GM23248 (cell line): ENCODE measurements at regions not wholly inside any gene's neighbourhood (a gene's known extent, or its start where the extent isn't known, plus 50 kb on each side); places are given as distances from the start of the nearest gene placed in this dataset.
A peak's percentile ranks its signal among the peaks of the same experiment; 100 is the strongest.
"Not testable (repeated sequence)": the region's sequence is repeated elsewhere in the genome, so short reads cannot be mapped to it uniquely, and the experiment has no call there.

Experiments
- DNase-seq: peaks from one replicate; pipeline ENCODE4 v3.0.0-alpha.2; 2015
- H2AFZ ChIP-seq: fragments of 200-600 bp; sonication (generic); 2 replicates; pipeline ENCODE4 v1.6.1; 2016; ENCODE audit warnings: antibody characterized with exemption
- H3F3A ChIP-seq: fragments of 200-600 bp; sonication (generic); 2 replicates; pipeline ENCODE4 v1.6.1; 2016; ENCODE audit warnings: mild to moderate bottlenecking, antibody characterized with exemption, mixed run types; ENCODE audit not compliant: insufficient read depth
- H3K27ac ChIP-seq: fragments of 200-600 bp; sonication (generic); 2 replicates; pipeline ENCODE4 v1.5.1; 2016; ENCODE audit warnings: mild to moderate bottlenecking
- H3K27me3 ChIP-seq: fragments of 200-600 bp; sonication (generic); replicated peaks from 2 replicates; pipeline ENCODE4 v1.6.1; 2016; ENCODE audit warnings: mild to moderate bottlenecking; ENCODE audit not compliant: insufficient read depth
- H3K36me3 ChIP-seq: fragments of 200-600 bp; sonication (generic); 2 replicates; pipeline ENCODE4 v1.6.1; 2016; ENCODE audit warnings: low read depth, mild to moderate bottlenecking
- H3K4me1 ChIP-seq: fragments of 200-600 bp; sonication (generic); 2 replicates; pipeline ENCODE4 v1.6.1; 2016; ENCODE audit warnings: mild to moderate bottlenecking; ENCODE audit not compliant: insufficient read depth
- H3K4me2 ChIP-seq: fragments of 200-600 bp; sonication (generic); one replicate; pipeline ENCODE4 v1.6.1; 2016; ENCODE audit warnings: mild to moderate bottlenecking; ENCODE audit not compliant: unreplicated experiment
- H3K4me3 ChIP-seq: fragments of 200-600 bp; sonication (generic); 2 replicates; pipeline ENCODE4 v1.5.1; 2016; ENCODE audit warnings: mild to moderate bottlenecking
- H3K79me2 ChIP-seq: fragments of 200-600 bp; sonication (generic); 2 replicates; pipeline ENCODE4 v1.6.1; 2016; ENCODE audit warnings: mild to moderate bottlenecking; ENCODE audit not compliant: insufficient read depth
- H3K9ac ChIP-seq: fragments of 200-600 bp; sonication (generic); 2 replicates; pipeline ENCODE4 v1.6.1; 2016; ENCODE audit warnings: mild to moderate bottlenecking
- H3K9me2 ChIP-seq: fragments of 200-600 bp; sonication (generic); 2 replicates; pipeline ENCODE4 v1.6.1; 2016; ENCODE audit warnings: mixed run types, mild to moderate bottlenecking, moderate library complexity; ENCODE audit not compliant: insufficient read depth
- H3K9me3 ChIP-seq: fragments of 200-600 bp; sonication (generic); one replicate; pipeline ENCODE4 v1.6.1; 2017; ENCODE audit warnings: low read depth
- H4K20me1 ChIP-seq: fragments of 200-600 bp; sonication (generic); 2 replicates; pipeline ENCODE4 v1.6.0; 2016; ENCODE audit not compliant: insufficient read depth
- EZH2 ChIP-seq: fragments of 200-600 bp; sonication (generic); IDR thresholded peaks from 2 replicates; pipeline ENCODE4 v1.6.1; 2018; ENCODE audit warnings: antibody characterized with exemption, mild to moderate bottlenecking; ENCODE audit not compliant: insufficient read depth, poor library complexity, severe bottlenecking
- EZH2phosphoT487 ChIP-seq: fragments of 200-600 bp; sonication (generic); IDR thresholded peaks from 2 replicates; pipeline ENCODE4 v1.6.1; 2018; ENCODE audit warnings: antibody characterized with exemption, moderate library complexity, mild to moderate bottlenecking, low read depth; ENCODE audit not compliant: insufficient read depth
- WGBS, 2 experiments: methylation state at CpG; one replicate each; pipeline ENCODE4 v1.1.6; 2015 to 2017; ENCODE audit warnings: low lambda C conversion rate in 2 of 2, low coverage in 1 of 2; ENCODE audit errors: missing lambda C conversion rate in 2 of 2; 5-methylcytosine and 5-hydroxymethylcytosine counted together
- in situ Hi-C: fragments of 300-500 bp; cut with MboI; formaldehyde crosslinking; loops from 2 replicates; pipeline ENCODE4 v1.15.0; 2020

- in situ Hi-C loops: loop anchor here (10.0 kb wide), 1 partner anchor 565 kb away; no protein-coding TSS in a partner anchor
- H3F3A ChIP-seq: peaks cover 21% of the 10 kb centered on the region
- no peak overlapping the region for H2AFZ ChIP-seq
- TF ChIP-seq EZH2phosphoT487: no peak
- TF ChIP-seq EZH2: no peak
- H3K27me3 ChIP-seq: no peaks in the 10 kb centered on the region
- DNase-seq: peak; percentile 31
- no peaks in the 10 kb centered on the region for H3K9me2 ChIP-seq
- no peaks in the 10 kb centered on the region for H3K9me3 ChIP-seq
- 94 to 100% methylated on average over 1 of the region's 1 CpG for WGBS, 2 experiments
- H4K20me1 ChIP-seq: no peaks in the 10 kb centered on the region
- H3K79me2 ChIP-seq: no peaks in the 10 kb centered on the region
- no peak overlapping the region for H3K4me2 ChIP-seq
- peak overlapping the region; percentile 71 for H3K27ac ChIP-seq
- H3K4me3 ChIP-seq: no peak overlapping the region
- H3K9ac ChIP-seq: no peak overlapping the region
- H3K36me3 ChIP-seq: no peaks in the 10 kb centered on the region
- H3K4me1 ChIP-seq: peaks cover 29% of the 10 kb centered on the region
Measured at GRCh38 chr22:26769663-26770062, 112.3 kb downstream of the MIAT start.

GRCh38 chr22:26770624-26771023, 113.2 kb downstream of the MIAT start:
- in situ Hi-C loops: no loop called here
- no peak overlapping the region for H3K4me2 ChIP-seq
- H3K4me1 ChIP-seq: peaks cover 29% of the 10 kb centered on the region
- H3K27ac ChIP-seq: peak overlapping the region; percentile 27
- peak; percentile 74 for DNase-seq
- H3K9ac ChIP-seq: no peak overlapping the region
- H3K36me3 ChIP-seq: no peaks in the 10 kb centered on the region
- no peak overlapping the region for H2AFZ ChIP-seq
- H3K9me3 ChIP-seq: no peaks in the 10 kb centered on the region
- H3F3A ChIP-seq: peaks cover 21% of the 10 kb centered on the region
- no peak overlapping the region for H3K4me3 ChIP-seq
- H4K20me1 ChIP-seq: no peaks in the 10 kb centered on the region
- H3K27me3 ChIP-seq: no peaks in the 10 kb centered on the region
- TF ChIP-seq EZH2phosphoT487 (no peak), EZH2 (no peak)
- H3K9me2 ChIP-seq: no peaks in the 10 kb centered on the region
- no peaks in the 10 kb centered on the region for H3K79me2 ChIP-seq
- WGBS, 2 experiments: 56 to 61% methylated on average over 2 of the region's 2 CpGs

GRCh38 chr22:26773054-26773453, 115.7 kb downstream of the MIAT start:
- H3K4me2 ChIP-seq, H3K27ac ChIP-seq, H2AFZ ChIP-seq, H3K9me3 ChIP-seq, DNase-seq, H3K9ac ChIP-seq, in situ Hi-C loops, H3K36me3 ChIP-seq, H3K79me2 ChIP-seq, H3K4me3 ChIP-seq, H3K27me3 ChIP-seq, H4K20me1 ChIP-seq, H3K9me2 ChIP-seq: not testable (repeated sequence)
- H3K4me1 ChIP-seq: peaks cover 33% of the 10 kb centered on the region
- peaks cover 20% of the 10 kb centered on the region for H3F3A ChIP-seq
- WGBS, 2 experiments: no CpG with 5 or more reads among the region's 28 CpGs

GRCh38 chr22:26775394-26775793, 118.0 kb downstream of the MIAT start:
- 96 to 98% methylated on average over 3 of the region's 3 CpGs for WGBS, 2 experiments
- no peak for DNase-seq

More at GRCh38 chr22:26775394-26775793, 118.0 kb downstream of the MIAT start:
- H3K27me3 ChIP-seq: no peaks in the 10 kb centered on the region
- no peak overlapping the region for H3K27ac ChIP-seq
- H3K9me2 ChIP-seq: no peaks in the 10 kb centered on the region
- H3K79me2 ChIP-seq: no peaks in the 10 kb centered on the region
- H2AFZ ChIP-seq: no peak overlapping the region
- H3K36me3 ChIP-seq: no peaks in the 10 kb centered on the region; the same call in 1 of the 2 replicates
- TF ChIP-seq EZH2 (no peak), EZH2phosphoT487 (no peak)
- H3K9me3 ChIP-seq: no peaks in the 10 kb centered on the region
- no peak overlapping the region for H3K4me3 ChIP-seq
- H4K20me1 ChIP-seq: no peaks in the 10 kb centered on the region
- no peak overlapping the region for H3K9ac ChIP-seq
- peaks cover 16% of the 10 kb centered on the region; the same call in 1 of the 2 replicates for H3K4me1 ChIP-seq
- in situ Hi-C loops: no loop called here
- no peak overlapping the region for H3K4me2 ChIP-seq
- H3F3A ChIP-seq: peaks cover 10% of the 10 kb centered on the region; the same call in 1 of the 2 replicates
